HCT116 (cell line): ENCODE measurements at regions not wholly inside any gene's neighbourhood (a gene's known extent, or its start where the extent isn't known, plus 50 kb on each side); places are given as distances from the start of the nearest gene placed in this dataset.

ENCODE experiments used
- ATAC-seq: fragments of 200-7000 bp; cut with Tn5 transposase; 2 replicates; pipeline ENCODE4 v1.9.1; 2020; ENCODE audit warnings: mild to moderate bottlenecking, moderate library complexity
- BruUV-seq: library from RNA; stranded (reverse); fragments of 400-500 nt; replicated peaks from 2 replicates; lab custom pipeline; 2021; lab: Mats Ljungman, UMichigan
- CTCF ChIA-PET: fragments of 300-600 bp; sonication (Branson Sonifier 250); formaldehyde crosslinking; loops from one replicate; lab custom pipeline; 2021; ENCODE audit warnings: antibody characterized with exemption; lab: Charles Lee
- POLR2A ChIA-PET: fragments of 300-600, 350-600 bp; sonication (Branson Sonifier 250); formaldehyde crosslinking; loops from one replicate; lab custom pipeline; 2021; ENCODE audit warnings: antibody characterized with exemption; lab: Charles Lee
- RAD21 ChIA-PET, 2 experiments: fragments of 300-600 bp; sonication (Branson Sonifier 250); formaldehyde crosslinking; loops; one replicate each; lab custom pipeline; 2023; ENCODE audit warnings: low total read pairs in 2 of 2; ENCODE audit not compliant: uncharacterized antibody in 2 of 2, unreplicated experiment in 2 of 2, low non-redundant PET in 1 of 2; lab: Charles Lee
- DNase-seq: peaks from one replicate; pipeline ENCODE4 v3.0.0-alpha.2; 2010; ENCODE audit warnings: low read depth, low spot score
- H2AFZ ChIP-seq: fragments of 200-600 bp; shearing (Covaris generic), sonication (generic); 2 replicates; pipeline ENCODE4 v1.6.1; 2017; ENCODE audit warnings: low read depth, mixed run types, mixed read lengths, antibody characterized with exemption, low read length; ENCODE audit not compliant: poor library complexity, severe bottlenecking
- H3K27ac ChIP-seq: 2 replicates; pipeline ENCODE4 v1.5.1; 2012; ENCODE audit warnings: low read depth, low read length
- H3K27me3 ChIP-seq: fragments of 200-600 bp; sonication (generic); 2 replicates; pipeline ENCODE4 v1.6.1; 2016; ENCODE audit warnings: mixed run types, low read length, mixed read lengths; ENCODE audit not compliant: insufficient read depth
- H3K36me3 ChIP-seq, 2 experiments: fragments of 200-500 bp in 1 of 2; fragments of 200-600 bp in 1 of 2; sonication (Bioruptor generic) in 1 of 2; sonication (generic) in 1 of 2; 2 replicates each; pipeline versions ENCODE4 v1.5.1 to v1.6.1; 2014 to 2016; ENCODE audit warnings: low read length in 2 of 2, inconsistent platforms in 1 of 2, mixed read lengths in 1 of 2, mixed run types in 1 of 2; ENCODE audit not compliant: insufficient read depth in 2 of 2, control insufficient read depth in 1 of 2
- H3K4me1 ChIP-seq, 2 experiments: fragments of 200-600 bp in 1 of 2; sonication (generic) in 1 of 2; 2 replicates each; pipeline versions ENCODE4 v1.5.1 to v1.6.1; 2012 to 2017; ENCODE audit warnings: low read length in 2 of 2, inconsistent platforms in 1 of 2, mild to moderate bottlenecking in 1 of 2, mixed read lengths in 1 of 2, mixed run types in 1 of 2, moderate library complexity in 1 of 2; ENCODE audit not compliant: insufficient read depth in 2 of 2, control insufficient read depth in 1 of 2
- H3K4me2 ChIP-seq: fragments of 200-600 bp; sonication (generic); 2 replicates; pipeline ENCODE4 v1.6.1; 2017; ENCODE audit warnings: mixed run types, low read length, mixed read lengths
- H3K4me3 ChIP-seq, 2 experiments: fragments of 200-600 bp in 1 of 2; sonication (generic) in 1 of 2; replicated peaks in 1 of 2; 2 replicates each; pipeline ENCODE4 v1.5.1; 2011 to 2016; ENCODE audit warnings: low read length in 2 of 2, control low read depth in 1 of 2, low read depth in 1 of 2, mild to moderate bottlenecking in 1 of 2, mixed read lengths in 1 of 2, mixed run types in 1 of 2
- H3K79me2 ChIP-seq: fragments of 200-600 bp; sonication (generic); 2 replicates; pipeline ENCODE4 v1.6.1; 2017; ENCODE audit warnings: mild to moderate bottlenecking, mixed run types, low read length, moderate library complexity, mixed read lengths; ENCODE audit not compliant: insufficient read depth
- H3K9ac ChIP-seq: fragments of 200-600 bp; sonication (generic); 2 replicates; pipeline ENCODE4 v1.6.1; 2016; ENCODE audit warnings: low read length, mixed read lengths
- H3K9me2 ChIP-seq: fragments of 200-600 bp; sonication (generic), shearing (Covaris generic); 2 replicates; pipeline ENCODE4 v1.6.1; 2017; ENCODE audit warnings: mixed run types, mild to moderate bottlenecking, moderate library complexity; ENCODE audit not compliant: insufficient read depth
- H3K9me3 ChIP-seq, 2 experiments: fragments of 200-500 bp in 1 of 2; fragments of 200-600 bp in 1 of 2; sonication (Bioruptor generic) in 1 of 2; sonication (generic) in 1 of 2; 2 replicates each; pipeline ENCODE4 v1.6.1; 2014 to 2017; ENCODE audit warnings: low read length in 2 of 2, mixed read lengths in 2 of 2, inconsistent platforms in 1 of 2, low read depth in 1 of 2, mild to moderate bottlenecking in 1 of 2, mixed run types in 1 of 2, moderate library complexity in 1 of 2; ENCODE audit not compliant: control insufficient read depth in 1 of 2, insufficient read depth in 1 of 2
- H4K20me1 ChIP-seq: fragments of 200-600 bp; sonication (generic), shearing (Covaris generic); 2 replicates; pipeline ENCODE4 v1.6.1; 2017; ENCODE audit warnings: mixed run types, mild to moderate bottlenecking, moderate library complexity; ENCODE audit not compliant: insufficient read depth
- CBX3 ChIP-seq: IDR thresholded peaks from 2 replicates; pipeline ENCODE4 v1.6.1; 2012; ENCODE audit warnings: low read depth
- EGR1 ChIP-seq: IDR thresholded peaks from 2 replicates; pipeline ENCODE4 v1.6.1; 2012; ENCODE audit warnings: low read depth
- EZH2phosphoT487 ChIP-seq: fragments of 200-600 bp; IDR thresholded peaks from 2 replicates; pipeline ENCODE4 v1.6.1; 2018; ENCODE audit warnings: antibody characterized with exemption, borderline replicate concordance
- JUND ChIP-seq: IDR thresholded peaks from 2 replicates; pipeline ENCODE4 v1.6.1; 2012
- MAX ChIP-seq: IDR thresholded peaks from 2 replicates; pipeline ENCODE4 v1.6.1; 2012
- POLR2A ChIP-seq: IDR thresholded peaks from 2 replicates; pipeline ENCODE4 v1.7.0; 2011; ENCODE audit warnings: borderline replicate concordance; ENCODE audit not compliant: insufficient read depth, insufficient read length; ENCODE audit errors: extremely low read depth
- POLR2AphosphoS5 ChIP-seq: IDR thresholded peaks from 2 replicates; pipeline ENCODE4 v1.6.1; 2011; ENCODE audit warnings: mild to moderate bottlenecking, low read depth, low read length, moderate library complexity
- RAD21 ChIP-seq: IDR thresholded peaks from 2 replicates; pipeline ENCODE4 v1.6.1; 2012; ENCODE audit warnings: low read depth, mild to moderate bottlenecking
- REST ChIP-seq: IDR thresholded peaks from 2 replicates; pipeline ENCODE4 v1.6.1; 2012; ENCODE audit warnings: low read depth
- SIN3A ChIP-seq: IDR thresholded peaks from 2 replicates; pipeline ENCODE4 v1.6.1; 2012; ENCODE audit warnings: low read depth
- SP1 ChIP-seq: IDR thresholded peaks from 2 replicates; pipeline ENCODE4 v1.6.1; 2012; ENCODE audit warnings: low read depth
- TCF7L2 ChIP-seq: IDR thresholded peaks from 2 replicates; pipeline ENCODE4 v1.7.0; 2011; ENCODE audit warnings: borderline replicate concordance, inconsistent platforms; ENCODE audit not compliant: insufficient read depth, insufficient read length; ENCODE audit errors: extremely low read depth
- ZFX ChIP-seq: fragments of 450-650 bp; IDR thresholded peaks from 2 replicates; pipeline ENCODE4 v1.6.1; 2017
- intact Hi-C: fragments of 100-400 bp; cut with micrococcal nuclease; formaldehyde crosslinking; loops from 2 replicates; pipeline ENCODE4 v1.10.0; 2022

- H3K9ac ChIP-seq: peak overlapping the region; percentile 54
- TF ChIP-seq MAX (no peak), POLR2A (peak; percentile 10)
- intact Hi-C loops: no loop called here
Observed at GRCh38 chr3:72153477-72154314, 368.7 kb upstream of the PROK2 start.

GRCh38 chr3:72152551-72153476 is 367.9 kb upstream of the PROK2 start:
- H3K4me3 ChIP-seq: peak overlapping the region; percentile 46 to 71
- no peaks in the 10 kb centered on the region for H3K79me2 ChIP-seq
- H4K20me1 ChIP-seq: no peaks in the 10 kb centered on the region
- no peaks in the 10 kb centered on the region for H3K27me3 ChIP-seq
- peaks cover 0 to 17% of the 10 kb centered on the region in 2 experiments; a peak in 3 of 4 replicates for H3K4me1 ChIP-seq
- peak overlapping the region; percentile 88 for H3K4me2 ChIP-seq
- H2AFZ ChIP-seq: peak overlapping the region; percentile 84
- H3K27ac ChIP-seq: peak overlapping the region; percentile 34; the same call in 1 of the 2 replicates
- H3K36me3 ChIP-seq: no peaks in the 10 kb centered on the region
- DNase-seq (peak; percentile 21), ATAC-seq (peak; percentile 83)
- no peaks in the 10 kb centered on the region for H3K9me3 ChIP-seq
- H3K9me2 ChIP-seq: no peaks in the 10 kb centered on the region
- CTCF ChIA-PET: no interaction called here
- RAD21 ChIA-PET: no interaction called here
- POLR2A ChIA-PET: interaction anchor here (0.6 kb wide), 1 partner anchor 253 kb away, joined by 4 read pairs; no protein-coding TSS in a partner anchor
- intact Hi-C loops: no loop called here
- BruUV-seq: TSS peak; percentile 72
- peak overlapping the region; percentile 54 for H3K9ac ChIP-seq
- peak; percentile 40 for TF ChIP-seq POLR2AphosphoS5
- TF ChIP-seq RAD21: no peak
- TF ChIP-seq ZFX: no peak
- TF ChIP-seq JUND: peak; percentile 54
- no peak for TF ChIP-seq REST
- TF ChIP-seq MAX: peak; percentile 63
- 0 out of 2 replicates have a peak, but pooled peaks have one; percentile 28 for TF ChIP-seq SP1
- TF ChIP-seq CBX3: no peak
- no peak for TF ChIP-seq TCF7L2
- TF ChIP-seq SIN3A: no peak
- TF ChIP-seq EGR1: no peak
- no peak for TF ChIP-seq POLR2A
- TF ChIP-seq EZH2phosphoT487: no peak

More at GRCh38 chr3:72153477-72154314, 368.7 kb upstream of the PROK2 start:
- H3K36me3 ChIP-seq: no peaks in the 10 kb centered on the region
- no peak overlapping the region for H3K27ac ChIP-seq
- ATAC-seq: peak; percentile 20
- H3K9me3 ChIP-seq: no peaks in the 10 kb centered on the region
- no peak for DNase-seq
- H3K4me3 ChIP-seq: peak overlapping the region; percentile 46 to 71
- H3K4me2 ChIP-seq: peak overlapping the region; percentile 88
- CTCF ChIA-PET: no interaction called here
- no peaks in the 10 kb centered on the region for H3K79me2 ChIP-seq
- BruUV-seq: no TSS peak
- RAD21 ChIA-PET: no interaction called here
- H2AFZ ChIP-seq: peak overlapping the region; percentile 84
- H3K9me2 ChIP-seq: no peaks in the 10 kb centered on the region
- H3K27me3 ChIP-seq: no peaks in the 10 kb centered on the region
- H3K4me1 ChIP-seq: peaks cover 0 to 17% of the 10 kb centered on the region in 2 experiments; a peak in 3 of 4 replicates
- POLR2A ChIA-PET: no interaction called here
- no peaks in the 10 kb centered on the region for H4K20me1 ChIP-seq
